ENCODE measurements at regions not wholly inside any gene's neighbourhood (a gene's known extent, or its start where the extent isn't known, plus 50 kb on each side); places are given as distances from the start of the nearest gene placed in this dataset.

- Histone ChIP-seq H3K27me3 (ENCODE audit: control insufficient read depth, insufficient read depth, low read length, poor library complexity, severe bottlenecking) (no peaks in the 10 kb centered on the region), H3K27ac (ENCODE audit: insufficient read depth, low read depth, low read length, poor library complexity, severe bottlenecking) (no peak overlapping the region), H3K4me1 (ENCODE audit: control insufficient read depth, insufficient read depth, low read length) (no peaks in the 10 kb centered on the region), H3K9me3 (ENCODE audit: control insufficient read depth, low read length) (no peaks in the 10 kb centered on the region), H3K36me3 (ENCODE audit: control insufficient read depth, insufficient read depth, low read length) (no peaks in the 10 kb centered on the region), H3K4me3 (ENCODE audit: insufficient read depth, low read depth, low read length) (no peak overlapping the region)
- 91 to 93% methylated on average over 6 of the region's 6 CpGs for WGBS, 2 experiments
These were observed 501.5 kb upstream of the THBS1 start for GRCh38 chr15:39079296-39079847.

GRCh38 chr15:39083213-39083612 lies 497.7 kb upstream of the THBS1 start:
- no peak overlapping the region for H3K4me3 ChIP-seq (ENCODE audit: insufficient read depth, low read depth, low read length)
- 95 to 96% methylated on average over 2 of the region's 2 CpGs for WGBS, 2 experiments
- H3K27ac ChIP-seq (ENCODE audit: insufficient read depth, low read depth, low read length, poor library complexity, severe bottlenecking): no peak overlapping the region
- no peaks in the 10 kb centered on the region for H3K9me3 ChIP-seq (ENCODE audit: control insufficient read depth, low read length)
- no peaks in the 10 kb centered on the region for H3K27me3 ChIP-seq (ENCODE audit: control insufficient read depth, insufficient read depth, low read length, poor library complexity, severe bottlenecking)
- H3K36me3 ChIP-seq (ENCODE audit: control insufficient read depth, insufficient read depth, low read length): no peaks in the 10 kb centered on the region
- no peaks in the 10 kb centered on the region for H3K4me1 ChIP-seq (ENCODE audit: control insufficient read depth, insufficient read depth, low read length)

GRCh38 chr15:39084674-39085530 lies 496.0 kb upstream of the THBS1 start:
- H3K9me3 ChIP-seq (ENCODE audit: control insufficient read depth, low read length): no peaks in the 10 kb centered on the region
- no peaks in the 10 kb centered on the region for H3K27me3 ChIP-seq (ENCODE audit: control insufficient read depth, insufficient read depth, low read length, poor library complexity, severe bottlenecking)
- H3K4me1 ChIP-seq (ENCODE audit: control insufficient read depth, insufficient read depth, low read length): no peaks in the 10 kb centered on the region
- no peak overlapping the region for H3K4me3 ChIP-seq (ENCODE audit: insufficient read depth, low read depth, low read length)
- H3K27ac ChIP-seq (ENCODE audit: insufficient read depth, low read depth, low read length, poor library complexity, severe bottlenecking): no peak overlapping the region
- H3K36me3 ChIP-seq (ENCODE audit: control insufficient read depth, insufficient read depth, low read length): no peaks in the 10 kb centered on the region
- WGBS, 2 experiments: 95 to 96% methylated on average over 11 of the region's 12 CpGs

GRCh38 chr15:39086641-39087040 lies 494.2 kb upstream of the THBS1 start:
- no peaks in the 10 kb centered on the region for H3K27me3 ChIP-seq (ENCODE audit: control insufficient read depth, insufficient read depth, low read length, poor library complexity, severe bottlenecking)
- H3K4me1 ChIP-seq (ENCODE audit: control insufficient read depth, insufficient read depth, low read length): no peaks in the 10 kb centered on the region
- WGBS, 2 experiments: 96 to 97% methylated on average over 5 of the region's 5 CpGs
- no peak overlapping the region for H3K27ac ChIP-seq (ENCODE audit: insufficient read depth, low read depth, low read length, poor library complexity, severe bottlenecking)
- H3K36me3 ChIP-seq (ENCODE audit: control insufficient read depth, insufficient read depth, low read length): no peaks in the 10 kb centered on the region
- H3K9me3 ChIP-seq (ENCODE audit: control insufficient read depth, low read length): no peaks in the 10 kb centered on the region
- H3K4me3 ChIP-seq (ENCODE audit: insufficient read depth, low read depth, low read length): no peak overlapping the region

- no peaks in the 10 kb centered on the region for H3K36me3 ChIP-seq (ENCODE audit: control insufficient read depth, insufficient read depth, low read length)
- H3K4me1 ChIP-seq (ENCODE audit: control insufficient read depth, insufficient read depth, low read length): no peaks in the 10 kb centered on the region
- no peak overlapping the region for H3K27ac ChIP-seq (ENCODE audit: insufficient read depth, low read depth, low read length, poor library complexity, severe bottlenecking)
- H3K27me3 ChIP-seq (ENCODE audit: control insufficient read depth, insufficient read depth, low read length, poor library complexity, severe bottlenecking): no peaks in the 10 kb centered on the region
- no peaks in the 10 kb centered on the region for H3K9me3 ChIP-seq (ENCODE audit: control insufficient read depth, low read length)
- WGBS, 2 experiments: 100% methylated on average over 1 of the region's 1 CpG; no CpG with 5 or more reads in 1 of the 2 experiments
- H3K4me3 ChIP-seq (ENCODE audit: insufficient read depth, low read depth, low read length): no peak overlapping the region
These were observed 492.7 kb upstream of the THBS1 start for GRCh38 chr15:39088156-39088555.

GRCh38 chr15:39092354-39092753 lies 488.5 kb upstream of the THBS1 start:
- Histone ChIP-seq H3K9me3 (ENCODE audit: control insufficient read depth, low read length) (no peaks in the 10 kb centered on the region), H3K36me3 (ENCODE audit: control insufficient read depth, insufficient read depth, low read length) (no peaks in the 10 kb centered on the region), H3K4me3 (ENCODE audit: insufficient read depth, low read depth, low read length) (no peak overlapping the region), H3K4me1 (ENCODE audit: control insufficient read depth, insufficient read depth, low read length) (peaks cover 15% of the 10 kb centered on the region), H3K27ac (ENCODE audit: insufficient read depth, low read depth, low read length, poor library complexity, severe bottlenecking) (no peak overlapping the region), H3K27me3 (ENCODE audit: control insufficient read depth, insufficient read depth, low read length, poor library complexity, severe bottlenecking) (no peaks in the 10 kb centered on the region)
- WGBS, 2 experiments: 95 to 98% methylated on average over 4 of the region's 4 CpGs

- Histone ChIP-seq H3K27me3 (ENCODE audit: control insufficient read depth, insufficient read depth, low read length, poor library complexity, severe bottlenecking) (no peaks in the 10 kb centered on the region), H3K9me3 (ENCODE audit: control insufficient read depth, low read length) (no peaks in the 10 kb centered on the region), H3K4me1 (ENCODE audit: control insufficient read depth, insufficient read depth, low read length) (peaks cover 15% of the 10 kb centered on the region), H3K27ac (ENCODE audit: insufficient read depth, low read depth, low read length, poor library complexity, severe bottlenecking) (no peak overlapping the region), H3K36me3 (ENCODE audit: control insufficient read depth, insufficient read depth, low read length) (no peaks in the 10 kb centered on the region), H3K4me3 (ENCODE audit: insufficient read depth, low read depth, low read length) (no peak overlapping the region)
- WGBS, 2 experiments: 92 to 94% methylated on average over 2 of the region's 2 CpGs
These were observed 488.1 kb upstream of the THBS1 start for GRCh38 chr15:39092761-39093160.

- Histone ChIP-seq H3K27ac (ENCODE audit: insufficient read depth, low read depth, low read length, poor library complexity, severe bottlenecking) (no peak overlapping the region), H3K4me3 (ENCODE audit: insufficient read depth, low read depth, low read length) (no peak overlapping the region), H3K36me3 (ENCODE audit: control insufficient read depth, insufficient read depth, low read length) (no peaks in the 10 kb centered on the region), H3K4me1 (ENCODE audit: control insufficient read depth, insufficient read depth, low read length) (peaks cover 15% of the 10 kb centered on the region), H3K9me3 (ENCODE audit: control insufficient read depth, low read length) (no peaks in the 10 kb centered on the region), H3K27me3 (ENCODE audit: control insufficient read depth, insufficient read depth, low read length, poor library complexity, severe bottlenecking) (no peaks in the 10 kb centered on the region)
These were observed 486.8 kb upstream of the THBS1 start for GRCh38 chr15:39094116-39094515.

GRCh38 chr15:39095218-39095879 lies 485.5 kb upstream of the THBS1 start:
- H3K36me3 ChIP-seq (ENCODE audit: control insufficient read depth, insufficient read depth, low read length): no peaks in the 10 kb centered on the region
- no peak overlapping the region for H3K27ac ChIP-seq (ENCODE audit: insufficient read depth, low read depth, low read length, poor library complexity, severe bottlenecking)
- H3K4me1 ChIP-seq (ENCODE audit: control insufficient read depth, insufficient read depth, low read length): peaks cover 15% of the 10 kb centered on the region
- no peaks in the 10 kb centered on the region for H3K27me3 ChIP-seq (ENCODE audit: control insufficient read depth, insufficient read depth, low read length, poor library complexity, severe bottlenecking)
- 38 to 48% methylated on average over 8 of the region's 8 CpGs for WGBS, 2 experiments
- no peak overlapping the region for H3K4me3 ChIP-seq (ENCODE audit: insufficient read depth, low read depth, low read length)
- no peaks in the 10 kb centered on the region for H3K9me3 ChIP-seq (ENCODE audit: control insufficient read depth, low read length)

- Histone ChIP-seq H3K4me3 (ENCODE audit: insufficient read depth, low read depth, low read length) (no peak overlapping the region), H3K9me3 (ENCODE audit: control insufficient read depth, low read length) (no peaks in the 10 kb centered on the region), H3K27me3 (ENCODE audit: control insufficient read depth, insufficient read depth, low read length, poor library complexity, severe bottlenecking) (no peaks in the 10 kb centered on the region), H3K27ac (ENCODE audit: insufficient read depth, low read depth, low read length, poor library complexity, severe bottlenecking) (no peak overlapping the region), H3K36me3 (ENCODE audit: control insufficient read depth, insufficient read depth, low read length) (no peaks in the 10 kb centered on the region), H3K4me1 (ENCODE audit: control insufficient read depth, insufficient read depth, low read length) (peaks cover 15% of the 10 kb centered on the region)
- 76 to 88% methylated on average over 3 of the region's 3 CpGs for WGBS, 2 experiments
These were observed 484.2 kb upstream of the THBS1 start for GRCh38 chr15:39096608-39097205.
